GM12878 (cell line): ENCODE measurements at regions not wholly inside any gene's neighbourhood (a gene's known extent, or its start where the extent isn't known, plus 50 kb on each side); places are given as distances from the start of the nearest gene placed in this dataset.

Experiments used
- ATAC-seq: fragments of 200-7000 bp; cut with Tn5 transposase; 3 replicates; pipeline ENCODE4 v1.9.1; 2020; ENCODE audit warnings: mild to moderate bottlenecking, moderate library complexity
- BruUV-seq: library from RNA; stranded (reverse); fragments of 400-500 nt; replicated peaks from 2 replicates; lab custom pipeline; 2021; lab: Mats Ljungman, UMichigan
- CTCF ChIA-PET: fragments of 300-600 bp; sonication (Branson Sonifier 250); formaldehyde crosslinking; extraction: SDS; loops from one replicate; lab custom pipeline; 2021; ENCODE audit warnings: inconsistent platforms; lab: Yijun Ruan, JAX
- POLR2A ChIA-PET: fragments of 350-600 bp; formaldehyde crosslinking; extraction: SDS; loops from one replicate; lab custom pipeline; 2021; ENCODE audit warnings: inconsistent platforms; lab: Charles Lee
- RAD21 ChIA-PET: fragments of 300-600 bp; sonication (Branson Sonifier 250); formaldehyde crosslinking; loops from one replicate; lab custom pipeline; 2023; ENCODE audit warnings: antibody characterized with exemption; ENCODE audit not compliant: unreplicated experiment; lab: Charles Lee
- SMC1A ChIA-PET: fragments of 300-600 bp; sonication (Branson Sonifier 250); formaldehyde crosslinking; loops from one replicate; lab custom pipeline; 2023; ENCODE audit not compliant: unreplicated experiment, uncharacterized antibody; lab: Charles Lee
- DNase-seq: peaks from one replicate; pipeline ENCODE4 v3.0.0-alpha.2; 2011; ENCODE audit warnings: low read depth, low spot score
- FAIRE-seq: peaks from 3 replicates; lab custom pipeline; 2011; peaks lifted over from hg19 to GRCh38; lab: Jason Lieb, UNC
- H2AFZ ChIP-seq: 2 replicates; pipeline ENCODE4 v1.6.0; 2011; ENCODE audit warnings: low read depth, low read length, control low read depth; ENCODE audit not compliant: control insufficient read depth
- H3K27ac ChIP-seq: 2 replicates; pipeline ENCODE4 v1.5.1; 2011; ENCODE audit warnings: control low read depth; ENCODE audit not compliant: control insufficient read depth, insufficient read depth
- H3K27me3 ChIP-seq, 2 experiments: replicated peaks in 1 of 2; 2 replicates each; pipeline versions ENCODE4 v1.6.0 to v1.6.1; 2011; ENCODE audit warnings: low read length in 1 of 2; ENCODE audit not compliant: control insufficient read depth in 2 of 2, insufficient read depth in 2 of 2
- H3K36me3 ChIP-seq, 2 experiments: 2 replicates each; pipeline ENCODE4 v1.5.1; 2011; ENCODE audit warnings: low read length in 1 of 2; ENCODE audit not compliant: control insufficient read depth in 2 of 2, insufficient read depth in 2 of 2
- H3K4me1 ChIP-seq: 2 replicates; pipeline ENCODE4 v1.6.1; 2011; ENCODE audit warnings: mild to moderate bottlenecking, low read length, moderate library complexity, mixed read lengths; ENCODE audit not compliant: control insufficient read depth, insufficient read depth
- H3K4me2 ChIP-seq: 2 replicates; pipeline ENCODE4 v1.6.0; 2011; ENCODE audit warnings: control low read depth; ENCODE audit not compliant: control insufficient read depth, insufficient read depth
- H3K4me3 ChIP-seq: fragments of 200-600 bp; sonication (generic); 2 replicates; pipeline ENCODE4 v1.5.1; 2016
- H3K79me2 ChIP-seq: 2 replicates; pipeline ENCODE4 v1.6.0; 2011; ENCODE audit warnings: low read length; ENCODE audit not compliant: control insufficient read depth, insufficient read depth
- H3K9ac ChIP-seq: 2 replicates; pipeline ENCODE4 v1.8.0; 2011; ENCODE audit warnings: low read length, control low read depth, mixed read lengths; ENCODE audit not compliant: control insufficient read depth, insufficient read depth
- H3K9me3 ChIP-seq: replicated peaks from 3 replicates; pipeline ENCODE4 v1.5.1; 2011; ENCODE audit warnings: mild to moderate bottlenecking, low read length; ENCODE audit not compliant: control insufficient read depth, insufficient read depth
- H4K20me1 ChIP-seq: 2 replicates; pipeline ENCODE4 v1.6.0; 2011; ENCODE audit not compliant: control insufficient read depth, insufficient read depth
- ASH2L ChIP-seq: fragments of 300-600, 200-600 bp; sonication (generic); IDR thresholded peaks from 2 replicates; pipeline ENCODE4 v1.6.1; 2017; ENCODE audit warnings: low read depth, mild to moderate bottlenecking, borderline replicate concordance
- CTCF ChIP-seq, 3 experiments: IDR thresholded peaks in 2 of 3; conservative IDR thresholded peaks in 1 of 3; 2 replicates each; pipeline ENCODE4 v1.5.1; 2011; ENCODE audit warnings: low read depth in 3 of 3, low read length in 3 of 3, mild to moderate bottlenecking in 3 of 3, control low read depth in 2 of 3, moderate library complexity in 2 of 3, inconsistent platforms in 1 of 3, mixed read lengths in 1 of 3; ENCODE audit not compliant: control insufficient read depth in 2 of 3, insufficient read depth in 1 of 3; ENCODE audit errors: extremely low read depth in 1 of 3
- EGR1 ChIP-seq, 2 experiments: IDR thresholded peaks; 1 replicate in 1 of 2; 2 replicates in 1 of 2; pipeline ENCODE4 v1.6.1; 2011 to 2012; ENCODE audit warnings: low read depth in 2 of 2, low read length in 2 of 2, borderline replicate concordance in 1 of 2, mild to moderate bottlenecking in 1 of 2, moderate library complexity in 1 of 2
- HDGF ChIP-seq: fragments of 450-650 bp; IDR thresholded peaks from 2 replicates; pipeline ENCODE4 v1.6.1; 2016; ENCODE audit warnings: antibody characterized with exemption
- NFYA ChIP-seq: IDR thresholded peaks from 2 replicates; pipeline ENCODE4 v1.6.1; 2011; ENCODE audit warnings: low read depth, mild to moderate bottlenecking, low read length, improper control_type of control experiment, borderline replicate concordance
- PML ChIP-seq: IDR thresholded peaks from 2 replicates; pipeline ENCODE4 v1.6.1; 2012; ENCODE audit warnings: low read length, inconsistent platforms
- POLR2AphosphoS2 ChIP-seq: IDR thresholded peaks from 2 replicates; pipeline ENCODE4 v1.6.1; 2011; ENCODE audit warnings: low read depth, mild to moderate bottlenecking, low read length, improper control_type of control experiment, moderate library complexity
- RAD21 ChIP-seq: IDR thresholded peaks from 2 replicates; pipeline ENCODE4 v1.6.1; 2011; ENCODE audit warnings: mild to moderate bottlenecking, low read depth, low read length, moderate library complexity; ENCODE audit not compliant: insufficient read depth
- RELA ChIP-seq: fragments of 450-650 bp; IDR thresholded peaks from 2 replicates; pipeline ENCODE4 v1.8.0; 2014; ENCODE audit warnings: borderline replicate concordance; ENCODE audit not compliant: partially characterized antibody
- SIN3A ChIP-seq: IDR thresholded peaks from 2 replicates; pipeline ENCODE4 v1.6.1; 2012; ENCODE audit warnings: low read depth, low read length, improper control_type of control experiment
- SMC3 ChIP-seq: IDR thresholded peaks from 2 replicates; pipeline ENCODE4 v1.6.1; 2011; ENCODE audit warnings: low read length, improper control_type of control experiment, borderline replicate concordance
- STAT1 ChIP-seq: fragments of 450-650 bp; conservative IDR thresholded peaks from 2 replicates; pipeline ENCODE4 v1.6.1; 2014; ENCODE audit warnings: antibody characterized with exemption, mild to moderate bottlenecking
- SUZ12 ChIP-seq: fragments of 200-600 bp; sonication (generic); IDR thresholded peaks from one replicate; pipeline ENCODE4 v1.6.1; 2018; ENCODE audit warnings: antibody characterized with exemption, mild to moderate bottlenecking; ENCODE audit not compliant: unreplicated experiment
- ZNF207 ChIP-seq: fragments of 450-650 bp; IDR thresholded peaks from 2 replicates; pipeline ENCODE4 v1.6.1; 2014; ENCODE audit warnings: antibody characterized with exemption, mild to moderate bottlenecking, borderline replicate concordance
- ZNF622 ChIP-seq: fragments of 450-650 bp; IDR thresholded peaks from 2 replicates; pipeline ENCODE4 v1.6.1; 2017; ENCODE audit warnings: mild to moderate bottlenecking, inconsistent platforms
- WGBS: methylation state at CpG from one replicate; pipeline ENCODE4 v1.1.6; 2016; ENCODE audit warnings: low lambda C conversion rate; ENCODE audit not compliant: insufficient replicate concordance, insufficient coverage; ENCODE audit errors: missing lambda C conversion rate; 5-methylcytosine and 5-hydroxymethylcytosine counted together
- in situ Hi-C: fragments of 300-500 bp; cut with MboI; formaldehyde crosslinking; loops from 9 replicates; pipeline ENCODE4 v1.14.3; 2018; ENCODE audit warnings: mixed read lengths
- intact Hi-C: fragments of 100-400 bp; cut with micrococcal nuclease; formaldehyde crosslinking; loops from one replicate; pipeline ENCODE4 v1.14.2; 2022; ENCODE audit not compliant: unreplicated experiment
- TF ChIP-seq, protein P1 (sequence below): IDR thresholded peaks from 2 replicates; pipeline ENCODE4 v1.6.1; 2011; ENCODE audit warnings: low read depth, low read length, improper control_type of control experiment, borderline replicate concordance

GRCh38 chr2:172172513-172173173 is 69.9 kb upstream of the DLX2 start:
- ChIA-PET SMC1A (interaction anchor here (0.6 kb wide), 1 partner anchor 123 kb away, joined by 3 read pairs; no protein-coding TSS in a partner anchor), RAD21 (no interaction called here)
- Histone ChIP-seq H3K27ac (no peak overlapping the region), H3K4me3 (no peak overlapping the region), H3K79me2 (no peaks in the 10 kb centered on the region), H3K4me1 (no peaks in the 10 kb centered on the region), H3K9ac (no peak overlapping the region), H3K9me3 (no peaks in the 10 kb centered on the region), H2AFZ (no peak overlapping the region)
- intact Hi-C loops = loop anchor here (10.0 kb wide), 1 partner anchor 292 kb away; no protein-coding TSS in a partner anchor
- peak; percentile 76 for ATAC-seq
- TF ChIP-seq SIN3A (no peak), ZNF207 (no peak), STAT1 (no peak), EGR1 (IDR thresholded peaks at IDR 0.05; ENCODE audit: borderline replicate concordance in 1 of 2, low read depth in 2 of 2, low read length in 2 of 2) (no peak), RAD21 (peak; percentile 66), ASH2L (no peak), POLR2AphosphoS2 (no peak), NFYA (no peak), CTCF (IDR thresholded peaks at IDR 0.05 in 2 of 3, conservative IDR thresholded peaks at IDR 0.05 in 1 of 3; ENCODE audit: control insufficient read depth in 2 of 3, extremely low read depth in 1 of 3, insufficient read depth in 1 of 3, low read depth in 3 of 3, low read length in 3 of 3) (peak; percentile 40 to 50 (median 43); a peak in 5 of 6 replicates), RELA (no peak), SUZ12 (peak; percentile 62), HDGF (no peak), PML (no peak), ZNF622 (no peak), SMC3 (peak; percentile 49; the same call in 1 of the 2 replicates)
- TF ChIP-seq, protein P1, sequence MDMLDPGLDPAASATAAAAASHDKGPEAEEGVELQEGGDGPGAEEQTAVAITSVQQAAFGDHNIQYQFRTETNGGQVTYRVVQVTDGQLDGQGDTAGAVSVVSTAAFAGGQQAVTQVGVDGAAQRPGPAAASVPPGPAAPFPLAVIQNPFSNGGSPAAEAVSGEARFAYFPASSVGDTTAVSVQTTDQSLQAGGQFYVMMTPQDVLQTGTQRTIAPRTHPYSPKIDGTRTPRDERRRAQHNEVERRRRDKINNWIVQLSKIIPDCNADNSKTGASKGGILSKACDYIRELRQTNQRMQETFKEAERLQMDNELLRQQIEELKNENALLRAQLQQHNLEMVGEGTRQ = no peak
- TF ChIP-seq, all 136 proteins: peak for 4
- POLR2A ChIA-PET = no interaction called here
- H3K4me2 ChIP-seq = peak overlapping the region; percentile 28; the same call in 1 of the 2 replicates
- in situ Hi-C loops = loop anchor here (10.0 kb wide), 1 partner anchor 292 kb away; no protein-coding TSS in a partner anchor
- peaks cover 0 to 1% of the 10 kb centered on the region in 2 experiments; a peak in 2 of 4 replicates for H3K27me3 ChIP-seq
- DNase-seq = no peak
- no peak for FAIRE-seq
- 6% methylated on average over 55 of the region's 58 CpGs for WGBS
- no TSS peak for BruUV-seq
- H4K20me1 ChIP-seq = no peaks in the 10 kb centered on the region
- H3K36me3 ChIP-seq = no peaks in the 10 kb centered on the region
- CTCF ChIA-PET = interaction anchor here (0.8 to 2.0 kb wide), 3 partner anchors 288 to 294 kb away, joined by 3 to 4 read pairs (median 4); no protein-coding TSS in a partner anchor
